Activated naive CD4-positive, alpha-beta T cell treated with Interleukin-2 at 50 U/mL for 16 hours (primary cell): ENCODE measurements at regions not wholly inside any gene's neighbourhood (a gene's known extent, or its start where the extent isn't known, plus 50 kb on each side); places are given as distances from the start of the nearest gene placed in this dataset.

Source experiments
- DNase-seq: peaks from one replicate; pipeline ENCODE4 v3.0.0-alpha.2; 2020

- DNase-seq = no peak
Measured at GRCh38 chr12:107480836-107481608, 204.6 kb upstream of the PWP1 start.

GRCh38 chr12:107484230-107484629 is 201.4 kb upstream of the PWP1 start:
- no peak for DNase-seq

GRCh38 chr12:107484941-107485340 is 200.7 kb upstream of the PWP1 start:
- DNase-seq = no peak

GRCh38 chr12:107485731-107486130 is 199.9 kb upstream of the PWP1 start:
- no peak for DNase-seq

GRCh38 chr12:107486140-107486892 is 199.3 kb upstream of the PWP1 start:
- no peak for DNase-seq

- no peak for DNase-seq
Measured at GRCh38 chr12:107487011-107487680, 198.5 kb upstream of the PWP1 start.

GRCh38 chr12:107488666-107489065 is 196.9 kb upstream of the PWP1 start:
- no peak for DNase-seq

GRCh38 chr12:107490010-107490409 is 195.6 kb upstream of the PWP1 start:
- DNase-seq = no peak

- DNase-seq = no peak
Measured at GRCh38 chr12:107491856-107492255, 193.7 kb upstream of the PWP1 start.

GRCh38 chr12:107492393-107493134 is 193.0 kb upstream of the PWP1 start:
- no peak for DNase-seq

- DNase-seq = no peak
Measured at GRCh38 chr12:107493135-107493494, 192.5 kb upstream of the PWP1 start.

GRCh38 chr12:107493666-107494065 is 191.9 kb upstream of the PWP1 start:
- DNase-seq = no peak

- DNase-seq = no peak
Measured at GRCh38 chr12:107494331-107494730, 191.3 kb upstream of the PWP1 start.

- DNase-seq = no peak
Measured at GRCh38 chr12:107495604-107496003, 190.0 kb upstream of the PWP1 start.

GRCh38 chr12:107497231-107497630 is 188.4 kb upstream of the PWP1 start:
- no peak for DNase-seq

- no peak for DNase-seq
Measured at GRCh38 chr12:107500307-107500706, 185.3 kb upstream of the PWP1 start.

GRCh38 chr12:107501681-107502080 is 183.9 kb upstream of the PWP1 start:
- DNase-seq = no peak

GRCh38 chr12:107503129-107503855 is 182.3 kb upstream of the PWP1 start:
- no peak for DNase-seq

- DNase-seq = no peak
Measured at GRCh38 chr12:107503887-107504885, 181.4 kb upstream of the PWP1 start.

- no peak for DNase-seq
Measured at GRCh38 chr12:107509421-107509820, 176.2 kb upstream of the PWP1 start.

- no peak for DNase-seq
Measured at GRCh38 chr12:107510211-107510610, 175.4 kb upstream of the PWP1 start.
